NCI-H1092 (cell line): ENCODE measurements at regions not wholly inside any gene's neighbourhood (a gene's known extent, or its start where the extent isn't known, plus 50 kb on each side); places are given as distances from the start of the nearest gene placed in this dataset.
"Not testable (repeated sequence)": the region's sequence is repeated elsewhere in the genome, so short reads cannot be mapped to it uniquely, and the experiment has no call there.

Experiments
- DNase-seq: peaks from one replicate; lab custom pipeline; 2025; lab: John Stamatoyannopoulos, UW

DNA sequence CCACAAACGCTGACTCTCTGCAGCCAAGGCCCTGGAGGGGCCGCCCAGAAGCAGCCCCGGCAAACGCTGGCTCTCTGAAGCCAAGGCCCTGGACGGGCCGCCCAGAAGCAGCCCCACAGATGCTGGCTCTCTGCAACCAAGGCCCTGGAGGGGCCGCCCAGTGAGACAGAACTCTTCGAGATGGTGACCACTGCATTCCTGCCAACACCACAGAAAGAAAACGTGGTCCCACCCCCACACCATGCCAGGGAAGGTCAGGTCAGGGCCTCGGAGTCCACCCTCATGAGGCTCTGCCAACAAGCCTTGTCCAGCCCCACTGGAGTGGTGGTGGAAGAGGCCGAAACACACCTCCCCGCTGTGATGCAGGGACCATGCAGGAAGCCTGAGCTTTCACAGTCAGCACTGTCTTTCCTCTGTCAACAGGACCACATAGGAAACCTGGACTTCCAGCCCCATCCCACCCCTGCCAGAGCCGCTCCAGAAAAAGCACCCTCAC, 97.5 kb downstream of the DLL1 start:
- DNase-seq, result no peak

DNA sequence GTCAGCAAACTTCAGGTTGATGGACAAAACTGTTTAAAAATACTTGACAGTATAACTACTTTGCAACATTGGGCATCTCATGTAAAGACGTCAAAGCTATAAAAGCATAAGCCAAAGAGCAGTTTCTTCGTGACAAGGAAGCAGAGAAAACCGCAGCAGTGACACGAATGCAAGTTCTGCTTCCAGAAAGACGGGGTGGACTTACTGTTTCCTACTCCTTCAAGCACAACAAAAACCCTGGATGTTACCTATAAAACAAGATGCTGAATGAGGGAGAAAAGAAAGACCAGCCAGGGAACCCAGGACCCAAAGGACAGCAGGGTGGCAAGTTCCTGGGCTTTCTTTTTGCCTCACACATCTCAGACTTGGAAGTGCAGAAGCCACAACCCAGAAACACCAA, 98.0 kb downstream of the DLL1 start:
- DNase-seq, result no peak

DNA sequence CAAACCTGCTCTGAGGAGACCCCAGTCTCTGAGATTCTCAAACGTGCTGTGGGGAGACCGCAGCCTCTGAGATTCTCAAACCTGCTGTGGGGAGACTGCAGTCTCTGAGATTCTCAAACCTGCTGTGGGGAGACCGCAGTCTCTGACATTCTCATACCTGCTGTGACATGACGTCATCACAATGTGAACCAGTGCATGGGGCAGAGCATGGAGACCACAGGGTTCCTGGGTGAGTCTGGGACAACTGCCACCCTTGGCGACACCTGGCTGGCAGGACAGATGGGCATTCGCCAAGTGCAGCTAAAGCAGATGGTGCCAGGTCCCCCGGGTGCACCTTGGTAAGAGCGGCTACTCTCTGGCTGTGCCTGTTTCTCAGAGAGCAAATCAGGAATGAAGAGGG, 98.8 kb downstream of the DLL1 start:
- DNase-seq, result not testable (repeated sequence)

DNA sequence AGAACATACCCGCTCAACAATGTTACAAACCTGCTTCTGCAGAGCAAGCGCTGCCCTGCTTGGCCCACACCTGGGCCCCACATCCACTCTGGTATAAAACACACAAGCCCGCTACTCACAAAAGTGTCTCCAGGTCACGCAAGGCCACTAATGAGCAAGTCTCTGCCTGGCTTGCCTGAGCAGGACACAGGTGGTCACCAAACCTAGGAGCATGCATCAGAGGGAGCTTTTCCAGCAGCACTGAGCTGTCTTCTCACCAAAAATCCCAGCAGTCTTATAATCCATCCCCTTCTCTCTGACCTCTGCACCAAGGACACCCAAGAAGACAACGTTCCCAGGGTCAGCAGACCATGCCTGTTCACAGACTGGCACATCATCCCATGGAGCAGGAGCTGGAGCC, 100.8 kb downstream of the DLL1 start:
- no peak for DNase-seq

DNA sequence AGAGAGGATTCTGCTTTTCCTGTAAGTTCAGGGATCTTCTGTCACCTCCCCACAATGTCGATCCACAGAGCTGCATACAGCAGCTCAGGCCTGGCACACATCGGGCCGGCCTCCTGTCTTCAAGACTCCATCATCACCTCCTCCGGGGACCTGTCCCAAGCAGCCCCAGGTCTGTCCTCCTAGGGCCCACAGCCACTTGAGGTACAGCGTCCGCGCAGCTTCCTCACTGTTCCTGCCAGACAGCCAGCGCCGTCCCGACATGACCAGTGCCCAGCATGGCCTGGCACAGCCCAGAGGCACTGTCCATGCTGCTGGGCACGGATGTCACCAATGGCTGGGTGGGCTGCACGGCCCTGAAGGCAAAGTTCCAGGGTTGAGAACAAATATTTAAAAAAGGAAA, 101.6 kb downstream of the DLL1 start:
- no peak for DNase-seq

DNA sequence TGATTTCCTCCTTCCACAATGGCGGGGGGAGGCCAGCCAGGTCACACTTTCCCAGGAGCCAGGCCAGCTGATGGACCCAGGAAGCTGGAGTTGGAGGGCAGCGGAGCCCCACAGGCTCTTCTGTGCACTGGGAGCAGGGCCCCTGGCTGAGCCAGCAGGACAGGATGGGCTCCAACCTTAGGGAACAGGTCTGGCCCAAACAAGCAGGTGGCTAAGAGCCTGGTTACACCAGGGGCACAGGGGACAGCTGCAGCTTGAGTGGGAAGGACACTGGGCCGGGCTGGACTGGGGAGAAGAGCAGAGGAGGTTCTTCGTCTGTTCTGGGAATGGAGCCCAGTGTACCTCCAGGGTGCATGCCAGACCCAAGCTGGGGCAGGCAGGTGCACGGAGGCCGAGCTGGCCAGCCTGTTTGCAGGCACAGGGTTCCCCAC, 102.3 kb downstream of the DLL1 start:
- DNase-seq, result peak; percentile 84

DNA sequence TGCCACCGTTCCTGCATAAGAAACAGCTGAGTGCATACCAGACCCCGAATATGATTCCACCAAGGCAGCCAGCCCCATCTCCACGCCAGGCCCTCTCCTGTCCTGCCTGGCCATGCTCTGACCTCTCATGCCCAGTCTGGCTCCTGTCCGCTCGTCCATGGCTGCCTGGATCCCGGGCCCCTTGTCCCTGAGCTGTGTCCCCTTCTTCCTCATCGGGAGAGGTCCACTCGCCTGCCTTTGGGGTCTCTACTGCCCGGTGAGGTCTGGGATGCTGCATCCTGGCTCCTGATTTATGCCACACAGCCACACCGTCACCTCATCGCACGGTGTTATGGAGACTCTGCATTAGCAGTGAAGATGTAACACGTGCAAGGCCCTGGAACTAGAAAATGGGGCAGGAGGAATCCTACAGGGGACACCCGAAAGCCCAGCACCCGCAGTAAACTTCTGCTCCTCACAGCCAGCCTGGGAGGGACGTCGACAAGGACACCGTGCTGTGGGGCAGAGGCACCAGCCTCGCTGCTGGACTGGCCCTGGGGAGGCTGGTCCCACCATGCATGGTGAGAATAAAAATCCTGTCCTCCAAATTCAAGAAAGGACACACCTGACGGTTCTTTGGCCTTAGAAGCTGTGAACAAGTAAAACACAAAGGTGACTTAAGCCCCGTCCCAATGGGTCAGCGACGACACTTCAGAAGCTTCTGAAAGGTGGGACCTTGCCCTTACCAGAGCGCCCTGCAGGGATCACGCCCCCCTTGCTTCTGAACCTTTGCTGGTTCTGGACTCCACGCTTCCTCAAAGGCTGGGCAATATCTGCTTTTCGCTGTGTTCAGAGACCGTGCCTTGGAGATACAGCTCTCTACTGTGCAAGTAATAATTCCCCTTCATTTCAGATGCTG, 103.0 kb downstream of the DLL1 start:
- no peak for DNase-seq

DNA sequence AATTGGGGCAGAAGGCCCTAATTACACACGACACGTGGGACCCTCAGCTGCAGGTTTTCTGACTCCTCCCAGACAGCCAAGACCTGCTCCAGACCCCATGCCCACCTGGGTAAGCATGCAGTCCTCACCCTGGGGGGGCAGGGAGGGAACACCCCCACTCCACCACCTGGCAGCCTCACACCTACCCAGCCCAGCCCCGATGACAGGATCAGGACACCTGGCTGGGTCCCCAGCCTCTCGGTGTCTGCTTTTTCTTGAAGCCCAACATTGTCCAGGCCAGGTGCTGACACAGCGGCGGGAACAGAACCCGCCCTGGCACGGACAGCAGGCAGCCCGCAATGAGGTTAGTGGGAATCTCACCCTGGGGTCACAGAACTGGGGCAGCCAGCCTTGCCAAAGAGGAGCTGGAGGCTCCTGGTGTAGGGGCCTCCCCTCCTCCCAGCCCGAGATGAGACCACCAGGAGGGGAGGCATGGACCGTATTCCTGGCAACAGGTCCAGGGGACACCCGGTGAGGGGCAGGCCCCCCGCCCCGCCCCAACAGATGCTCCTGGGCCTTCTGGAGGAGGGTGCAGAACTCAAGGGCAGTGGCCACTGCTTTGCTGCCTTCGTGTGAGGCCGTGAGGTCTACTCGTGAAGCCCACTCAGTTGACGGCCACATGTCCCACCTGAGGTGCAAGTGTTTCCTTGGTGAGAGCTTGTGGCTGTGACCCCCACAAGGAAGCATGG, 103.8 kb downstream of the DLL1 start:
- DNase-seq, result no peak

DNA sequence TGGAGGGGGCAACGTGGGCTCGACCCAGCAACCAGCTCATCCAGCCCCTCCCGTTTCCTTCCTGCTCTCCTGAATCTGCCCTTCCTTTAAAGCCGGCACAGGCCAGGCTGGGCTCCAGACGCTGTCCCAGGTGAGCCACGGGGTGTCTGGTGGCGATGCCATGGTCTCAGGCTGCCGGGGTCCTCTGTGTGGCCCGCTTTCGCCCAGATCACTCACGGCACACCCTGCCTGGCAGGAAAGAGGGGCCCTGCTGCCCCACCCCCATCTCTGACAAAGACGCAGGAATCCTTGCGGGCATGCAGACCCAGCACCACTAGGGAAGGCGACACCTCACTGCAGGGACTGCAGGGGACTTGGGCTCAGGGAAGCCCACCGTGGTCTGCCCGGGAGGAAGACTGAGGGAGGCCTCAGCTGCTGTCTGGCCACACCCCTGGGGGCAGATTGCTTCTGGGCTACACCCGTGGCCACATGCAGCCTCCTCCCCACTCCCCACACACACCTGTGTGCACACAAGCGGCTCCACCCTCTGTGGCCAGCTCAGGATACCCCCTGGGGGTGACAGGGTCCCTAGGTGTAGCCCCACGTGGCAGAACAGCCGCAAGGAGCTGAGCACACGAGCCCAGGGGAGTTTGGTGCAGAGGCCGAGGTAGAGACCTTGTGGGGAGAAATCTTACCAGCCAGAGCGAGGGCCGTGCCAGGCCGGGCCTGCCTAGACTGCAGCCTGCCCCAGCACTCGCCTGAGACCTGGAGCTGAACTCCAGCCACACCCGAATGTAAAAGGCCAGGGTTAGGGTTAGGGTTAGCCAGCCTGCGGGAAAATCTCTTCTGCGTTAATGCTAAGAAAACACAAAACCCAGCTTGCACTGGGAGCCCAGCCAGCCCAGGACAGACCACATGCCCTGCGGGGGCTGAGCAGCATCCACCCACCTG, 104.6 kb downstream of the DLL1 start:
- DNase-seq, result no peak

DNA sequence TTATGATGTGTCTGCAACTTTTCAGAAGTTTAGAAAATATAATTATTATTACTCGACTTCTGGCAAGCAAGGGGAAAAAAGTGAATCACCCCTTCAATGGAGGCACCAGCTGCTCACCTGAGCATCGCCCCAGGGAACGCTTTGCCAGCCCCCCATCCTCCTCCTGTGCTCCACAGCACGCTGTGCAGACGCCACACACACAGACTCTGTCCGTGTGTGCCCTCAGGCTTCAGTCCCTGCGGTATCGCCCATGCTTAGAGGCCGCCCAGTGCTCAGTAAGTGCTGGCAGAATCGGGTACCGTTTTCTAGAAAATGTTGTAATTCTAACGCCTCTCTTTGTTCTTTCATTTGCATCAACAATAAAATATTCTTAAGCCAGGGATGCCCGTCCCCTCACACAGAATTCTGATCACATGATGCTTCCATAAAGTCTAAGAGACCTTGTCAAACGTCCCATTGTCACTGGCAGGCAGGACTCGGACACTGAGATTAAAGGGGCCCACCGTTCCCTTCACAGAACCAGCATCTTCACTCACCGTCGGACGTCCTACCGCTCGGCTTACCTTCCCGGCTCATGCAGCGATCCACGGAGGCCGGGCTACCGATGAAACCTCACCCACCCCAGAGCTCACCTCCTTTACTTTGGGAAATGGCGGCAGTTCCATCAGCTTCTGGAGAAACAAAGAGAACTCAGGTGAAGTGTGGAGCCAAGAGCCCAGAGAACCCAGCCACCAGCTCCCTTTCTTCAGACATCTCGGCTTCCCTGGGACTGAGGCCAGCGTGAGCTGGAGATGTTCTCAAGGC, 105.5 kb downstream of the DLL1 start:
- DNase-seq, result no peak

DNA sequence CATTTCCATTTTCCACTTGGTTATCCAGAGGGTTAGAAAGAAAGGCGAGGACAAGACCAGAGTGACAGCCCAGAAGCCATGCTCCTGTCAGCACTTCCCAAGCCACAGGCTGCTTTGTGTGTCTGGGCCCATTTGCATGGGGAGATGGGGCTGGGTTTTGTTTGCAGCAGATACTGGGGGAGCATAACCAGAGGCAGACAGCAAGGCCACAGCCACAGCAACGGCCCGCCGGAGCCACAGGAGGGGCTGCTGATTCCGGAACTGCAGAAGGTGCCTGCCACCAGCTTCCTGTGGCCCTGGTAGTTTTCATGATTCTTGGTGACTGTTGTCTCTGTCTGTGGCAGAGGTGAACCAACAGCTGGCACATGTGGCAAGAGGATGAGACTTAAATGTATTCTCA, 106.6 kb downstream of the DLL1 start:
- no peak for DNase-seq

DNA sequence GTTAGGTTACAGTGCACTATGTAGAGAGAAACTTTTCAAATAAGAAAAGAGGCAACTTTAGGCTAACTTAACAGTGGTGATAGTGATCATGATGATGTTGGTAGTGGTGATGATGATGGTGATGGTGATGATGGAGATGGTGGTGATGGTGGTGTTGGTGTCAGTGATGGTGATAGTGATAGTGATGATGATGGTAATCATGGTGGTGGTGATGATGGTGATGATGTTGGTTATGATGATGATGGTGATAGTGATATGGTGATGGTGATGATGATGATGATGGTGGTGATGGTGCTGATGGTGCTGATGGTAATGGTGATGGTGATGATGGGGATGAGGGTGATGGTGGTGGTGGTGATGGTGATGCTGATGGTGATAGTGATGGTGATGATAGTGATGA, 107.4 kb downstream of the DLL1 start:
- DNase-seq, result no peak

DNA sequence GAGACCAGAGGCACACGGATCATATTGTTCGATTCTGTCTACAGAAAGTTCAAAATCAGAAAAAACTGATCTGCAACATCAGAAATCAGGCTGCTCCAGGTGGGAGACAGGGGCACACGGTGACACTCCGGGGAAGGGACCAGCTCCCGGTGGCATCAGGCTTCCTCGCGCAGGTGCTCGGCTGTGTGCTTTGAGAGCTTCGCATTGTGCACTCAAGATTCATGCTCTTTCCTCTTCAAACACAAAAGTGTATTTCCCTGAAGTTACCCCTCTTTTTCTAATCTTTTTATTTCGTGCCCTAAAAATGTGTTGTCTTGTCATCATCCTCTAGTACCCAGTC, 108.1 kb downstream of the DLL1 start:
- no peak for DNase-seq

DNA sequence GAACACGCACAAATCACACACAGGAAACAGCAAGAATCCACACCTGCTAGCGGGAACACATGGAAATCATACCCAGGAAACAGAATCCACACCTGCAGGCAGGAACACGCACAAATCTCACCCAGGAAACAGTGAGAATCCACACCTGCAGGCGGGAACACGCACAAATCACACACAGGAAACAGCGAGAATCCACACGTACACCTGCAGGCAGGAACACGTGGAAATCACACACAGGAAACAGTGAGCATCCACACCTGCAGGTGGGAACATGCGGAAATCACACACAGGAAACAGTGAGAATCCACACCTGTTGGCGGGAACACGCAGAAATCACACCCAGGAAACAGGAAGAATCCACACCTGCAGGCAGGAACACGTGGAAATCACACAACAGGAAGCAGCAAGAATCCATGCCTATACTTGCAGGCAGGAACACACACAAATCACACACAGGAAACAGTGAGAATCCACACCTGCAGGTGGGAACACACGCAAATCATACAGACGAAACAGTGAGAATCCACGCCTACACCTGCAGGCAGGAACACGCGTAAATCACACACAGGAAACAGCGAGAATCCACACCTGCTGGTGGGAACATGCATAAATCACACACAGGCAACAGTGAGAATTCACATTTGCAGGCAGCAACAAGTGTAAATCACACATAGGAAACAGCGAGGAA, 108.6 kb downstream of the DLL1 start:
- DNase-seq, result no peak

DNA sequence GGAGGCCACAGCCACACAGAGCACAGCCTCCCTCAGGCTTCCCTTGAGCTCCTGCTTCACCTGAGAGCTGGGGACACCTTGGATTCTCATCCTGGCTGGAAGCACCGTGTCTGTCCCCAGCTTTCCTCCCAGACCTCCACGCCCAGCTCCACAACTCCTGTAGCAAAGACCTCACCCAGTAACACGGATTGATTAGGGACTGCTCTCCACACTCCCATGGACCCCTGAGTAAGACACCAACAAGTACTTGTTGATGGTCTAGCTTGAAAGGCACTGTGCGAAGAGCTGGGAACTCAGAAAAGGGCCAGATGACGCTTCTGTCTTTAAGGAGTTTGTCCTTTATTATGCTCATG, 109.6 kb downstream of the DLL1 start:
- DNase-seq, result no peak

DNA sequence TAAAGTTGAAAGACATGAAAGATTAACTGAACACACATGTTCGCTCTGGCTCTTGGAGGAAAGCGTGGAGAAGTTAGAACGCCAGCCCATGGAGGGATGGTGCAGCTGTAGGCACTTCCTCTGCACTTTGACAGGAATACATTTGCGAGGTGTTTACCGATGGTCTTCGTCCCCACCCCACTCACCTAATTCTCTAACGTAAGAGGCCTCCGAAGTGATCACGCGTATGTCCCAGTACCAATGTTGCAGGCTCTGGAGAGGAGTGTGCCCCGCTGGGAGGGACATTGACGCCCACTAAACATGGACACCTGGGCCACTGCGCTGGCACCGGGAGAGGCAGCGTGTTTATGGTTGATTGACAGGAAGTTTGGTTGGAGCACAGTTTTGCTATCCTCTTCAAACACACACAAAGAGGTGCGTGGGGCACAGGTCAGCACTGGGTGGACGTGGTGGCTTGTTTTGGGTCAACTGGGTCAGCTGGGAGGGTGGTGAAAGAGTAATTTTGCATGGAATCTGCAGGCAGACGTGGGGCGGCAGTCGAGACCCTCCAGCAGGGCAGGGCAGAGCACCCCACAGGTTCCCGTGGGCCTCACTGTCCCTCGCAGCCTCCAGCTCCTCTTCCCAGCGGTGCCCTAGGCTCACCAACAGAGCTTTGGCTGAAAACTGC, 110.1 kb downstream of the DLL1 start:
- DNase-seq, result no peak

DNA sequence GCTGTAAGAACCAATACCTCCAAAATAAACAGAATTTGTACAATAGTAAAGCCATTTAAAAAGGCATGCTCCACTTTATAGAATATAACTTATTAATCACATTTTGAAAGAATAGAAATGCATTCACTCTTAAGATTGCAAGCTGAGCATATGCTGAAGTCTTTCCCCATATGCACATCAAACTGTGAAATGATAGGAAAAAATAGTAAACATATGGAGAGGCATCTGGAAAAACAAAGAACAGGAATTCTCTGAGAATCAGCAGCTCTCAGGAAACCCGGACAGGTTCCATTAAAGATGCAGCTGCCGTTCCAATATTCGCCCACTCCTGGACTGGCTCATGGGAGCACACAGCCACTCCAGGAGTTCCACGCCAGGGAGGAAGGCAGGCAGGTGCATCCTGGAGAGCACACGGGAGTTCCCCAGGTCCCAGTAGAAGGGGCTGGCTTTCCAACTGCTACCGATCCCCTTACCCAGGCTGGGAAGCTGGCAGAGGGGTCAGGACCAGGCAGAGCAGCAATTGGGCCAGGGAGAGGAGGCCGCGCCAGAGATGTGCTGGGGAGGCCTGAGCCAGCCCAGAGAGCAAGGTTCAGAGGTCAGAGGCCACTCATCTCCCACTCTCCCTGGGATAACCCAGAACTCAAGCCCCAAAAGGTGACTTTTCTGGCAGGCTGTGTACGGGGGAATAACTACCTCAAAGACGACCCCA, 111.1 kb downstream of the DLL1 start:
- peak; percentile 77 for DNase-seq

DNA sequence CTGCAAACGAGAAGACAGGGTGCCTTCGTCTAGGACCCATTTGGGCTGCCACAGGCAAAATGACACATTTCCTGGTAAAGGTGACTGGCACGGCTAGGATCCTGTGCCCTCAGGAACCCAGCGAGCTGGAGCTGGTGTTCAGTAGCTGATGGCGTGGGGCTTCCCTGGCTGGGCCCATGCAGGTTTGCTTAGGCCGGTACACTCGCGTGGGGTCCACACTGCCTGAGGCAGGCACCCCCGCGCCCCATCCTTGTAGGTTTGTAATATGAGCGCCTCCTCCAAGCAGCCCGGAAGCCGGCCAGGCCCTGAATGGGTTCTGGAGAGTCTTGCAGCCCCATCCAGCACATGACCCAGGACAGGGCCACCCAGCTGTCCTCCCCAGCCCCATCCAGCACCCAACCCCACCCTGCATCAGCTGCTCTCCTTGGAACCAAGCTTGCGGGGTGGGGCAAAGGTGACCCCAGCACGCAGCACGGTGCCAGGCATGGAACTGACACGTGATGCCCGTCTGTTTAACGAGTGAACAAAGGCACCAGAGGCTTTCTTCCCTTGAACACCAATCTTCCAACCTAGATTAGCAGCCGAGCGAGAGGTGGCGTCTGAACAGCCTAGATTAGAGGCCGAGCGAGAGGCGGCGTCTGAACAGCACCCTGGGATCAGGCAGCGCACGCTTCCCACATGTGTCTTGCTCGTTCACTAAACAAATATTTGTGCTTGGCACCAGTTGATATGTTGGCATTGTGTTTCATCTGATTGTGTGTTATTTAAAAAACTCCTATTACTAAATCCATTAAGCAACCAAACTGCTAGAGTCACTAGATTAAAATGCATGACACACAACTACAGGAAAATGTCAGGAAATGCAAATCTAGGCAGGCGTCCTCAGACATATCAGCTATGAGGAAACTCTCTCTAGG, 112.1 kb downstream of the DLL1 start:
- peak; percentile 96 for DNase-seq
